WTC11 (cell line): ENCODE measurements at regions not wholly inside any gene's neighbourhood (a gene's known extent, or its start where the extent isn't known, plus 50 kb on each side); places are given as distances from the start of the nearest gene placed in this dataset.

Experiments
- ATAC-seq: fragments of 200-7000 bp; cut with Tn5 transposase; 2 replicates; pipeline ENCODE4 v1.10.0; 2021; ENCODE audit warnings: mild to moderate bottlenecking, moderate library complexity
- CTCF ChIA-PET: fragments of 300-600 bp; sonication (Branson Sonifier 250); formaldehyde crosslinking; loops from one replicate; lab custom pipeline; 2021; ENCODE audit warnings: antibody characterized with exemption; lab: Charles Lee
- POLR2A ChIA-PET: fragments of 350-600 bp; sonication (Branson Sonifier 250); formaldehyde crosslinking; loops from one replicate; lab custom pipeline; 2021; ENCODE audit warnings: antibody characterized with exemption; lab: Charles Lee
- DNase-seq: peaks from one replicate; pipeline ENCODE4 v3.0.0; 2021; ENCODE audit warnings: low spot score
- H3K27ac Mint-ChIP-seq: 2 replicates; pipeline ENCODE4 v1.8.0; 2021; ENCODE audit warnings: mixed read lengths
- H3K27me3 Mint-ChIP-seq: 2 replicates; pipeline ENCODE4 v1.8.0; 2021; ENCODE audit warnings: low read depth, mild to moderate bottlenecking, moderate library complexity, mixed read lengths
- H3K36me3 Mint-ChIP-seq: 2 replicates; pipeline ENCODE4 v1.8.0; 2021; ENCODE audit warnings: mixed read lengths
- H3K4me1 Mint-ChIP-seq: 2 replicates; pipeline ENCODE4 v1.8.0; 2022; ENCODE audit warnings: mixed read lengths
- H3K4me3 Mint-ChIP-seq: 2 replicates; pipeline ENCODE4 v1.8.0; 2021; ENCODE audit warnings: mild to moderate bottlenecking, moderate library complexity, mixed read lengths
- H3K9me3 Mint-ChIP-seq: 2 replicates; pipeline ENCODE4 v1.8.0; 2021; ENCODE audit warnings: mixed read lengths
- CDX4 ChIP-seq: fragments of 250-450 bp; sonication (Bioruptor Pico); IDR thresholded peaks from 2 replicates; pipeline ENCODE4 v1.9.0; 2021; ENCODE audit warnings: moderate library complexity, mild to moderate bottlenecking, inconsistent platforms, borderline replicate concordance
- ELF4 ChIP-seq: sonication (generic); formaldehyde crosslinking; IDR thresholded peaks from 2 replicates; pipeline ENCODE4 v1.8.1; 2022; ENCODE audit warnings: low read depth, mild to moderate bottlenecking, moderate library complexity, missing genetic modification reagents
- MLX ChIP-seq: sonication (generic); formaldehyde crosslinking; IDR thresholded peaks from 2 replicates; pipeline ENCODE4 v1.8.1; 2023; ENCODE audit warnings: mild to moderate bottlenecking, missing genetic modification reagents, moderate library complexity
- MXD4 ChIP-seq: fragments of 250-450 bp; sonication (Bioruptor Pico); IDR thresholded peaks from 2 replicates; pipeline ENCODE4 v1.8.0; 2021; ENCODE audit warnings: mild to moderate bottlenecking, moderate library complexity, borderline replicate concordance
- NFATC4 ChIP-seq: fragments of 250-450 bp; sonication (Bioruptor Pico); IDR thresholded peaks from 2 replicates; pipeline ENCODE4 v1.9.0; 2021; ENCODE audit warnings: mild to moderate bottlenecking
- NR2C2 ChIP-seq: sonication (generic); formaldehyde crosslinking; IDR thresholded peaks from 2 replicates; pipeline ENCODE4 v1.8.0; 2022; ENCODE audit warnings: mild to moderate bottlenecking, missing genetic modification reagents
- RORB ChIP-seq: fragments of 250-450 bp; sonication (Bioruptor Pico); IDR thresholded peaks from 2 replicates; pipeline ENCODE4 v1.9.0; 2021; ENCODE audit warnings: mild to moderate bottlenecking
- SMAD3 ChIP-seq: sonication (generic); formaldehyde crosslinking; IDR thresholded peaks from 2 replicates; pipeline ENCODE4 v1.8.0; 2022; ENCODE audit warnings: missing genetic modification reagents, mild to moderate bottlenecking, borderline replicate concordance
- STAT6 ChIP-seq: sonication (generic); formaldehyde crosslinking; conservative IDR thresholded peaks from 2 replicates; pipeline ENCODE4 v1.8.1; 2023; ENCODE audit warnings: mild to moderate bottlenecking, low read depth, missing genetic modification reagents, moderate library complexity
- ZMAT4 ChIP-seq: fragments of 250-450 bp; sonication (Bioruptor Pico); IDR thresholded peaks from 2 replicates; pipeline ENCODE4 v1.9.0; 2021; ENCODE audit warnings: mild to moderate bottlenecking
- ZNF138 ChIP-seq: sonication (generic); formaldehyde crosslinking; conservative IDR thresholded peaks from 2 replicates; pipeline ENCODE4 v1.8.1; 2022; ENCODE audit warnings: mild to moderate bottlenecking, moderate library complexity, missing genetic modification reagents
- ZNF232 ChIP-seq: sonication (generic); formaldehyde crosslinking; IDR thresholded peaks from 2 replicates; pipeline ENCODE4 v1.8.0; 2022; ENCODE audit warnings: mild to moderate bottlenecking, missing genetic modification reagents
- ZSCAN18 ChIP-seq: fragments of 250-450 bp; sonication (Bioruptor Pico); IDR thresholded peaks from 2 replicates; pipeline ENCODE4 v2.1.2; 2022; ENCODE audit warnings: mild to moderate bottlenecking, moderate library complexity
- TF ChIP-seq, protein P1 (sequence below): fragments of 250-450 bp; sonication (Bioruptor Pico); IDR thresholded peaks from 2 replicates; pipeline ENCODE4 v1.9.0; 2021; ENCODE audit warnings: mild to moderate bottlenecking
- TF ChIP-seq, protein P2 (sequence below): sonication (generic); formaldehyde crosslinking; IDR thresholded peaks from 2 replicates; pipeline ENCODE4 v1.8.1; 2023; ENCODE audit warnings: mild to moderate bottlenecking, moderate library complexity, missing genetic modification reagents
- TF ChIP-seq, protein P3 (sequence below): sonication (generic); formaldehyde crosslinking; IDR thresholded peaks from 2 replicates; pipeline ENCODE4 v1.8.1; 2022; ENCODE audit warnings: low read depth, mild to moderate bottlenecking, moderate library complexity, missing genetic modification reagents, borderline replicate concordance

DNA sequence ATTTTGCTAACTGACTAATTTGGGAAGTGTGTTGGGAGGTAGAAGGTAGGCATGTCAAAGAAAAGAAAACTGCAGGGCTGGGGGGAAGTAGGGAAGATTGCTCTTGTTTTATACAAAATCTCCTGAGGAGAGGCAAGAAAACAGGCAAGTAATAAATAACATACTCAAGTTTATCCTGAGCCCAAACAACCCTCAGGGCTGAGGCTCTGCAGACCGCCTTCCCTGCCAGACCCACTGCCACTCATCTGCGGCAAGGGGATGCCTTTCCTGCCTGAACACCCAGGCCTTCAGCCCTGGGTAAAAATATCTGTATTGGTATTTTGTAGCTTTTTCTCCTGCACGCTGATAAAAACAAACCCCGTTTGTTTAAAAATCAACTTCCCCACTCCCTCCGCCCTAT is 399.8 kb upstream of the NFE2L3 start:
- Mint-ChIP-seq H3K4me1 (peaks cover 40% of the 10 kb centered on the region), H3K27me3 (no peaks in the 10 kb centered on the region), H3K27ac (no peak overlapping the region), H3K4me3 (no peak overlapping the region), H3K9me3 (no peaks in the 10 kb centered on the region), H3K36me3 (no peaks in the 10 kb centered on the region)
- POLR2A ChIA-PET = no interaction called here
- no peak for TF ChIP-seq SMAD3 (CRISPR knock-in tag)
- no peak for TF ChIP-seq NFATC4 (CRISPR knock-in tag)
- no peak for TF ChIP-seq CDX4 (CRISPR knock-in tag)
- no peak for TF ChIP-seq MXD4
- no peak for TF ChIP-seq ZMAT4 (CRISPR knock-in tag)
- TF ChIP-seq, protein P1, sequence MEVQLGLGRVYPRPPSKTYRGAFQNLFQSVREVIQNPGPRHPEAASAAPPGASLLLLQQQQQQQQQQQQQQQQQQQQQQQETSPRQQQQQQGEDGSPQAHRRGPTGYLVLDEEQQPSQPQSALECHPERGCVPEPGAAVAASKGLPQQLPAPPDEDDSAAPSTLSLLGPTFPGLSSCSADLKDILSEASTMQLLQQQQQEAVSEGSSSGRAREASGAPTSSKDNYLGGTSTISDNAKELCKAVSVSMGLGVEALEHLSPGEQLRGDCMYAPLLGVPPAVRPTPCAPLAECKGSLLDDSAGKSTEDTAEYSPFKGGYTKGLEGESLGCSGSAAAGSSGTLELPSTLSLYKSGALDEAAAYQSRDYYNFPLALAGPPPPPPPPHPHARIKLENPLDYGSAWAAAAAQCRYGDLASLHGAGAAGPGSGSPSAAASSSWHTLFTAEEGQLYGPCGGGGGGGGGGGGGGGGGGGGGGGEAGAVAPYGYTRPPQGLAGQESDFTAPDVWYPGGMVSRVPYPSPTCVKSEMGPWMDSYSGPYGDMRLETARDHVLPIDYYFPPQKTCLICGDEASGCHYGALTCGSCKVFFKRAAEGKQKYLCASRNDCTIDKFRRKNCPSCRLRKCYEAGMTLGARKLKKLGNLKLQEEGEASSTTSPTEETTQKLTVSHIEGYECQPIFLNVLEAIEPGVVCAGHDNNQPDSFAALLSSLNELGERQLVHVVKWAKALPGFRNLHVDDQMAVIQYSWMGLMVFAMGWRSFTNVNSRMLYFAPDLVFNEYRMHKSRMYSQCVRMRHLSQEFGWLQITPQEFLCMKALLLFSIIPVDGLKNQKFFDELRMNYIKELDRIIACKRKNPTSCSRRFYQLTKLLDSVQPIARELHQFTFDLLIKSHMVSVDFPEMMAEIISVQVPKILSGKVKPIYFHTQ (CRISPR knock-in tag) = no peak
- TF ChIP-seq, protein P2, sequence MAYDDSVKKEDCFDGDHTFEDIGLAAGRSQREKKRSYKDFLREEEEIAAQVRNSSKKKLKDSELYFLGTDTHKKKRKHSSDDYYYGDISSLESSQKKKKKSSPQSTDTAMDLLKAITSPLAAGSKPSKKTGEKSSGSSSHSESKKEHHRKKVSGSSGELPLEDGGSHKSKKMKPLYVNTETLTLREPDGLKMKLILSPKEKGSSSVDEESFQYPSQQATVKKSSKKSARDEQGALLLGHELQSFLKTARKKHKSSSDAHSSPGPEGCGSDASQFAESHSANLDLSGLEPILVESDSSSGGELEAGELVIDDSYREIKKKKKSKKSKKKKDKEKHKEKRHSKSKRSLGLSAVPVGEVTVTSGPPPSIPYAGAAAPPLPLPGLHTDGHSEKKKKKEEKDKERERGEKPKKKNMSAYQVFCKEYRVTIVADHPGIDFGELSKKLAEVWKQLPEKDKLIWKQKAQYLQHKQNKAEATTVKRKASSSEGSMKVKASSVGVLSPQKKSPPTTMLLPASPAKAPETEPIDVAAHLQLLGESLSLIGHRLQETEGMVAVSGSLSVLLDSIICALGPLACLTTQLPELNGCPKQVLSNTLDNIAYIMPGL (CRISPR knock-in tag) = no peak
- no peak for TF ChIP-seq MLX
- no peak for TF ChIP-seq RORB
- TF ChIP-seq NR2C2 (CRISPR knock-in tag) = no peak
- TF ChIP-seq STAT6 = no peak
- no peak for TF ChIP-seq ZNF138 (CRISPR knock-in tag)
- TF ChIP-seq ZSCAN18 (CRISPR knock-in tag) = no peak
- TF ChIP-seq ELF4 = no peak
- TF ChIP-seq ZNF232 (CRISPR knock-in tag) = no peak
- TF ChIP-seq, protein P3, sequence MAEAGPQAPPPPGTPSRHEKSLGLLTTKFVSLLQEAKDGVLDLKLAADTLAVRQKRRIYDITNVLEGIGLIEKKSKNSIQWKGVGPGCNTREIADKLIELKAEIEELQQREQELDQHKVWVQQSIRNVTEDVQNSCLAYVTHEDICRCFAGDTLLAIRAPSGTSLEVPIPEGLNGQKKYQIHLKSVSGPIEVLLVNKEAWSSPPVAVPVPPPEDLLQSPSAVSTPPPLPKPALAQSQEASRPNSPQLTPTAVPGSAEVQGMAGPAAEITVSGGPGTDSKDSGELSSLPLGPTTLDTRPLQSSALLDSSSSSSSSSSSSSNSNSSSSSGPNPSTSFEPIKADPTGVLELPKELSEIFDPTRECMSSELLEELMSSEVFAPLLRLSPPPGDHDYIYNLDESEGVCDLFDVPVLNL = no peak
- ATAC-seq (no peak), DNase-seq (no peak)
- CTCF ChIA-PET = interaction anchor here (1.6 kb wide), 1 partner anchor 32 kb away, joined by 4 read pairs; no protein-coding TSS in a partner anchor
